ENCODE measurements at regions not wholly inside any gene's neighbourhood (a gene's known extent, or its start where the extent isn't known, plus 50 kb on each side); places are given as distances from the start of the nearest gene placed in this dataset.

GRCh38 chr14:71728386-71728785, 203.8 kb upstream of the RGS6 start:
- DNase-seq (ENCODE audit: unreplicated experiment): no peak
- intact Hi-C loops (cut with micrococcal nuclease): no loop called here
- ChIA-PET CTCF (interaction anchor here (1.2 to 2.7 kb wide), 3 partner anchors 10 to 117 kb away, joined by 3 to 12 read pairs (median 4); no protein-coding TSS in a partner anchor), POLR2A (interaction anchor here (0.6 to 1.1 kb wide), 2 partner anchors 24 to 349 kb away, joined by 3 read pairs; no protein-coding TSS in a partner anchor)
- Mint-ChIP-seq H3K4me1 (ENCODE audit: insufficient read depth, unreplicated experiment) (peaks cover 13% of the 10 kb centered on the region), H3K27ac (ENCODE audit: low read depth, unreplicated experiment) (peak overlapping the region; percentile 17), H3K9me3 (ENCODE audit: unreplicated experiment) (no peaks in the 10 kb centered on the region), H3K4me3 (ENCODE audit: unreplicated experiment) (no peak overlapping the region), H3K27me3 (ENCODE audit: insufficient read depth, unreplicated experiment) (no peaks in the 10 kb centered on the region), H3K36me3 (ENCODE audit: insufficient read depth, unreplicated experiment) (peaks cover 15% of the 10 kb centered on the region)
- no TSS peak for BruUV-seq (replicated peaks)
- no peak for TF ChIP-seq CTCF (IDR thresholded peaks at IDR 0.05; ENCODE audit: unreplicated experiment)

- POLR2A ChIA-PET: interaction anchor here (0.9 to 1.1 kb wide), 2 partner anchors 10 to 23 kb away, joined by 3 read pairs; no protein-coding TSS in a partner anchor
These were observed 202.6 kb upstream of the RGS6 start for GRCh38 chr14:71729596-71729995.

GRCh38 chr14:71730471-71730870, 201.8 kb upstream of the RGS6 start:
- Mint-ChIP-seq H3K4me3 (ENCODE audit: unreplicated experiment) (no peak overlapping the region), H3K27me3 (ENCODE audit: insufficient read depth, unreplicated experiment) (no peaks in the 10 kb centered on the region), H3K36me3 (ENCODE audit: insufficient read depth, unreplicated experiment) (peaks cover 30% of the 10 kb centered on the region), H3K27ac (ENCODE audit: low read depth, unreplicated experiment) (no peak overlapping the region), H3K9me3 (ENCODE audit: unreplicated experiment) (no peaks in the 10 kb centered on the region), H3K4me1 (ENCODE audit: insufficient read depth, unreplicated experiment) (peaks cover 7% of the 10 kb centered on the region)
- no TSS peak for BruUV-seq (replicated peaks)
- intact Hi-C loops (cut with micrococcal nuclease): no loop called here
- ChIA-PET CTCF (interaction anchor here (0.9 kb wide), 1 partner anchor 9 kb away, joined by 4 read pairs; no protein-coding TSS in a partner anchor), POLR2A (interaction anchor here (1.2 kb wide), 1 partner anchor 9 kb away, joined by 4 read pairs; no protein-coding TSS in a partner anchor)
- no peak for TF ChIP-seq CTCF (IDR thresholded peaks at IDR 0.05; ENCODE audit: unreplicated experiment)
- no peak for DNase-seq (ENCODE audit: unreplicated experiment)

More at GRCh38 chr14:71729596-71729995, 202.6 kb upstream of the RGS6 start:
- TF ChIP-seq CTCF (IDR thresholded peaks at IDR 0.05; ENCODE audit: unreplicated experiment): no peak
- Mint-ChIP-seq H3K27ac (ENCODE audit: low read depth, unreplicated experiment) (no peak overlapping the region), H3K4me1 (ENCODE audit: insufficient read depth, unreplicated experiment) (peaks cover 13% of the 10 kb centered on the region), H3K4me3 (ENCODE audit: unreplicated experiment) (no peak overlapping the region), H3K9me3 (ENCODE audit: unreplicated experiment) (no peaks in the 10 kb centered on the region), H3K27me3 (ENCODE audit: insufficient read depth, unreplicated experiment) (no peaks in the 10 kb centered on the region), H3K36me3 (ENCODE audit: insufficient read depth, unreplicated experiment) (peaks cover 21% of the 10 kb centered on the region)
- BruUV-seq (replicated peaks): no TSS peak
- no peak for DNase-seq (ENCODE audit: unreplicated experiment)
- CTCF ChIA-PET: interaction anchor here (0.9 to 1.3 kb wide), 2 partner anchors 8 to 24 kb away, joined by 3 to 4 read pairs; no protein-coding TSS in a partner anchor
- intact Hi-C loops (cut with micrococcal nuclease): no loop called here

GRCh38 chr14:71731096-71731495, 201.1 kb upstream of the RGS6 start:
- no peak for DNase-seq (ENCODE audit: unreplicated experiment)
- Mint-ChIP-seq H3K9me3 (ENCODE audit: unreplicated experiment) (no peaks in the 10 kb centered on the region), H3K36me3 (ENCODE audit: insufficient read depth, unreplicated experiment) (peaks cover 35% of the 10 kb centered on the region), H3K4me3 (ENCODE audit: unreplicated experiment) (no peak overlapping the region), H3K4me1 (ENCODE audit: insufficient read depth, unreplicated experiment) (peaks cover 1% of the 10 kb centered on the region), H3K27me3 (ENCODE audit: insufficient read depth, unreplicated experiment) (no peaks in the 10 kb centered on the region), H3K27ac (ENCODE audit: low read depth, unreplicated experiment) (no peak overlapping the region)
- no TSS peak for BruUV-seq (replicated peaks)
- CTCF ChIA-PET: no interaction called here
- intact Hi-C loops (cut with micrococcal nuclease): no loop called here
- POLR2A ChIA-PET: interaction anchor here (1.2 kb wide), 1 partner anchor 9 kb away, joined by 4 read pairs; no protein-coding TSS in a partner anchor
- TF ChIP-seq CTCF (IDR thresholded peaks at IDR 0.05; ENCODE audit: unreplicated experiment): no peak

Measured in MCF 10A (cell line).